CD4-positive, alpha-beta T cell treated with Interleukin-15 for 4 hours (primary cell): ENCODE measurements at regions not wholly inside any gene's neighbourhood (a gene's known extent, or its start where the extent isn't known, plus 50 kb on each side); places are given as distances from the start of the nearest gene placed in this dataset.

Source experiments
- DNase-seq: peaks from one replicate; pipeline ENCODE4 v3.0.0-alpha.2; 2020; ENCODE audit warnings: low spot score

DNA sequence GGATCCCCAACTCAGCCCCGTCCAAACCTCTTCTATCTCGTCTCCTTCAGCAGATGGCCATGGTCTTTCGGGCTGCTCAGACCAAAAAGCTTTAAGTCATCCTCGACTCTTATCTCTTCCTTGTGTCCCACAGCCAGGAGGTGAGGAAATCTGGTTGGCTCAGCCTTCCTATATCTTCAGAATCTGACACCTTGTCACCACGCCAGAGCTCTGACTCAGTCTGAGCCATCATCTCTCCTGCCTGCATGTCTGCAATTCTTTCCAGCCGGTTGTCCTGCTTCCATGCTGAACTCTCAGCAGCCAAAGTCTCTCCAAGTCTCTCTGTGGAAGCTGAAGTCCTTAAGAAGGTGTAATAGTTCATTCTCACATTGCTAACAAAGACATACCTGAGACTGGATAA, 419.3 kb upstream of the ADAMTS16 start:
- DNase-seq = no peak

DNA sequence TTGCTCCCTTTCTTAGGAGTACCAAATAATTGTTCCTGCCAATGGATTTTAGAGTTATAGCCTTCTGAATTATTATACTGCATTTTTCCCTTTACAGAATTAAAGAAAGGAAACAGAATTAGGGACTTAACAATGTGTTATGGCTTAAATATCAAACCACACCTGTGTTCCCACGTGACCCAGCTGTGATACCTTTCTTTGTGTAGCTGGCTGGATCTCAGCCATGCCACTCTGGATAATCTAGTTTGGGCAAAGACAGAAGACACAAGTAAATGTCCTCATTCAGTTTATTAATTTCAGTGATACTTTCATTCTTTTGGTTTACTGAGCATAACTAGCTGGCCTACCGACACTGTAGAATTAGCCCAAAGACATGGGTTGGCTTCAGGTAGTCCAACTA, 417.2 kb upstream of the ADAMTS16 start:
- DNase-seq = no peak

DNA sequence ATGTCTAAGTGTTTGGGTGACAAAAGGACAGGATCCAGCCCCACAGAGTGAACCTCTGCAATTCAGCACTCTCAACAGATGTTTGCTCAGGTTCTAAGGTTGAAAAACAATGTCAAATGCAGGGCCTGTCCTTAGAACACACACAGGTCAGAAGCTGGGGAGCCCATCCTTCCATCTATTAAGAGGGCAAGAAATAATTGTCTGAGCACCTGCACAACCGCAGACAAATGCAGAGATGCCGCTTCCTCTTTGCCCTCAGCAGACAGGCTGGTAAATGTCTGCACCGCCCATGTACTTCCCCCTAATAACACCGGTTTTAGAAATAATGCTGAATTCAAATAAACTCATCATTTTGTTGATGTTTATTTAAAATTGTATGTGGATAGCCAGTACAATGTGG, 414.5 kb upstream of the ADAMTS16 start:
- no peak for DNase-seq

DNA sequence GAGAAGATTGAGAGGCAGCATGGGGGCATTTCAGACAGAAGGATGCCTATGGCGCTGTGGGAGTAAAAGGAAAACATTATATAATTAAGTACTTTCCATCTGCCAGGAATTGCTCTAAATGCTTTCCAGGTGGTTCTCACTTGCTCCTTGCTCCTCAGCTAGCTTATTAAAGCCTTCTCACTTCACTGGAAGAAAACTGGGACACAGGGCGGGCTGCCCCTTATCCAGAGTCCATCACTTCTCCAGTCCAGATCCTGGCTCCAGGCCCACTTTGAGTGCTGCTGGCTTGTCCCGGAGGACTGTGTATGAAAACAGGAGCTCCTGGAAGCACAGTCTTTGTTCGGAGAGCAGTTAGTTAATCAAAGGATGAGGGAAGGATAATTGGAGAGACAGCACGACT, 409.9 kb upstream of the ADAMTS16 start:
- DNase-seq = no peak

DNA sequence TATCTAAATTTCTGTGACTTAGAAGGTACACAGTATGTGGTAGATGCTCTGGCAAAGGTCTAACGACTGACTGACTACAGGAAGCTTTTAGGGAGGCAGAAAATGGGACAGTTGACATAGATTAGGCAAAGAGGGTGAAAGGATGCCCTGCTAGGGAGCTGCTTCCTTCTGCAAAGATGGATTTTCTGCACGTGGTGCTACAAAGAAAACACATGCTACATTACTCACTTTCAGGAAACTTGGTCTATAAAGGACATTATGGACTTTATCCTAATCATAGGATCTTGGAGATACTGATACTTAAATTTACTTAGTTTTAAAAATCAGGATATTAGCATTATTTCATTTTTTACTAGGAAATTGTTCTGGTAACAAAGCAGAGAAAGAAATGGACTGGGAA, 405.8 kb upstream of the ADAMTS16 start:
- no peak for DNase-seq

DNA sequence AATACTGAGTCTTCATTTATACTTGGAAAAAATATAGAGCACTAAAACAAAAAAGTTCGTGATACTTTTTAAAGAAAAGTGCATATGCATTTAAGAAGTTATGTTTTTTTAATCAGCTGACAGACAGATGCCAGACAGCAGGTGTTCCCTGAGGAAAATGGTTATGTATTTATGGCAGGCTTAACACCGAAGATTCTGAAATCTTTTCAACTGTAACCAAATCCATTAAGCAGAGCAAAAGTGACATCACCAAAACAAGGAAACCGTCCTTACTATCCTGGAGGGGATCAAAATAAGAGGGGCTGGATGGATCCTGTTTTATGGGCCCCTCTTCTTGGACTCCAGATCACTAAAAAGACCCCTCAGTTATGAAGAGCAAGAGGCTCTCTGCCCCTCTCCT, 404.9 kb upstream of the ADAMTS16 start:
- no peak for DNase-seq

DNA sequence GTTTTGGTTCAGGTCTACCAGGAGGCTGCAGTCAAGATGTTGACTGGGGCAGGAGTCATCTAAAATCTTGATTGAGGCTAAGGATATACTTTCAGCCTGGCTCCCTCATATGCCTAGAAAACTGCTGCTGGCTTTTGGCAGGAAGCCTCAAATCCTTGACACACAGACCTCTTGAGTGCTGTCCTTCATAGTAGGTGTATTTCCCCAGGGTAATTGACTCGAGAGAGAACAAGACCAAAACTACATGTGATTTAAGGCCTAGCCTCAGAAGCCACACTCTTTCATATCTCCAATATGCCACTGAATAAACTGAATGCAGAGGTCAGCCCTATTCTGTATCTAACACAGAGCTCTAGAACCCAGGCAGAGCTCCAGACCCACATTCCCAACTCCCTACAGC, 402.3 kb upstream of the ADAMTS16 start:
- no peak for DNase-seq

DNA sequence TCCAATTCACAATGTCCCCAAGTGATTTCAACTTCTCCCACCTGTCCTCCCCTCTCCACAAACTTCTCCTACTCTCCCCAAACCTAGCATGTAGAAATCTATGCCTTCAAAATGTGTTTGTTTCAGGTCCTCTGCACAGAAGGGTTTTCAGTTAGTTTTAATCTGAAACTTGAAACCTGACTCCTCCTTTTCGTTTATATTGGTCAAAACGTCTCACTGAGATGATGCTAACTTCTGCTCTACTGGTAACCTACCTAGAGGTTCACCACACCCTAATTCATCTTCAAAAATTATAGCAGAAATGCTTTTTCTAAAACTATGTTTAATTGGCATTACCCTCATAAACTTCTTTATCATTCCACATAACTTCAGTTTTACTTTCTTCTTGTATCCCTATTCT, 401.8 kb upstream of the ADAMTS16 start:
- DNase-seq = no peak

DNA sequence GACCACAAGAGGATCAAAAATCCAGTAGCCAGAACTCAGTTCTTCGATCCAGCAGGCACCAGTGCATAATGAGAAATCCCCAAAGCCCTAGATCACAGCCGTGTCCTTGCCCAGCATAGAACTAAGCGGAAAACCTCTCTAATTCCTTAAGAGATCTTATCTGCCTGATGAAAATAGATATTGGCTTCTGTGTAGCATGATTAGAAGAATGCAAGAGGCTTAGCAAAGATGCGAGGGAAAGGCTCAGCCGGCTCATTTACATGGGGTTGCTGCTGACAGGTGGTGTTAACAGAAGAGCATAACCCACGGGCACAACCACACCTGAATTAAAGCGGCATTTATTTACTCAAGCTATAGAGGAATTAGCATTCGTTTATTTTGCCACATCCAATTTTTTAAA, 400.0 kb upstream of the ADAMTS16 start:
- no peak for DNase-seq

DNA sequence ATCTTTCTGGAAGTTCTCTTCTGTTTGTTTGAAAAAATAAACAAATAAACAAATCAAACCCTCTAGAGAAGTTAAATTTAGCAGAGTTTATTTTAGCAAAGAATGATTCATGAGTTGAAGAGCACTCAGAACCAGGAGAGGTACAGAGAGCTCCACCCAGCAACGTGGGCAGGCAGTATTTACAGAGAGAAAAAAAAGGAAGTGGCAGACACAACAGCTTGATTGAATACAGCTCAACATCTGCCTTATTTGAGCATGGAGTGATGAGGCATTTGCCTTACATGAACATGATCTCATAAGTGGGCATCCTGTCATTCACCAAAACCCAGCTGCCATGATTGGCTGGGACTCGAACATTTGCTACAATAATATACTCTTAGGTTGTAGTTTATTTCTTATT, 381.6 kb upstream of the ADAMTS16 start:
- DNase-seq = no peak

DNA sequence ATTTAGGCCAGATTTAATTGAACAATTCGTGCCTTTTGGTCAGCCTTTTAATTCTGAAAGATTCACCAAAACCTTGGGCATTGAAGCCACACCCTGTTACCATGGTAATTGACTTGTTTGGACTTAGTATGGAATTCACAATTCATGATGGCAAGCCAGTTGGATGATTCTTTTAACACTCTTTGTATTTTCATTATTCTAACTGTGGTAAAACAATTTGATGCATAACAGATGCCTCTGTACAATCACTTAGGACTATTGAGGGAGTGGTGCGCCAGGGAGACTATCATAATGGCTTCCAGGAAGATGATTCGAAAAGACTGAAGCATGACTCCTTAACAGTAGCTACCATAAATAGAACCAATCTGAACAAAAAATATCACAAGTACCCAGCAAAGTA, 381.1 kb upstream of the ADAMTS16 start:
- DNase-seq = no peak

DNA sequence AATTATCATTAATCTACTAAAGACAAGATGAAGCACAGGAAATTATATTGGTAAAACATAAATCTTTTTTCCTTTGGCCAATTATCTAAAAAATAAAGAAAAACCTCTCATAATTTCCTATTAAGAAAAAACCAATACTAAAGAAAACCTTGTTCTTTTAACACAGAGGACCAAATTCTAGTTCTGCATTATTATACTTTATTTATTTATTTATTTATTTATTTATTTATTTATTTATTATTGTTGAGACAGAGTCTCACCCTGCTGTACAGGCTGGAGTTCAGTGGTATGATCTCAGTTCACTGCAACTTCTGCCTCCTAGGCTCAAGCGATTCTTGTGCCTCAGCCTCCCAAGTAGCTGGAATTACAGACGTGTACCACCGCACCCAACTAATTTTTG, 377.8 kb upstream of the ADAMTS16 start:
- DNase-seq = no peak

DNA sequence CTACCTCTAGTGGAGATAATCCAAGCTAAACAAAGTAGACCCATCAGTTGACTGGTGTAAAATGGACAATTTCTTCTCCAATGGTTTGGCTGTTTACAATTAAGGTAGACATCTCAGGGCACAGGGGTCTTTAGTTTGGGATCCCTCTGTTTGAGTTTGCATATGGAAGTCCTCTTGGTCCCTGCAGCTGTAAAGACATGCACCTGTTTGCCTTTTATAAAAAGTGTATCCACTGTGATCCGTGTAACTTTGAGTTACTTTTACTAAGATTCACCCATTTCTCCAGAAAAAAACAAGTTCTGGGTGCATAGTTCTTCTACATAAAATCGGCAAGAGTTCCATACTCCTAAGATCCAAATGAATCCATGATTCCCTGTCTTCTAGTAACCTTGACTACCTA, 374.7 kb upstream of the ADAMTS16 start:
- no peak for DNase-seq

DNA sequence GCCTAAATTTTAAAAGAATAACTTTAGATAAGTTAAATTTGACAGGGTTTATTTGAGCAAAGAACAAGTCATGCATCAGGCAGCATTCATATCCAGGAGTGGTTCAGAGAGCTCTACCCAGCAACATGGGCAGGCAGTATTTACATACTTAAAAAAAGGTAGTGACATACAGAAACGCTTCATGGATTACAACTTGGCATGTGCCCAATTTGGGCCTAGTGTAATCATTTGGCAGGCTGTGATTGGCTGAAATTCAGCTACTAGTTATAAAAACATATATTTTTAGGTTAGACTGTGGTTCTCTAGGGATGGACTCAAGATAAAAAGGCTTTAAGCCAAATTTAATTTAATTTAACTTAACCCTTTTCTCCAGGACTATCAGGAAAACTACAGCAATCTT, 374.0 kb upstream of the ADAMTS16 start:
- DNase-seq = no peak

DNA sequence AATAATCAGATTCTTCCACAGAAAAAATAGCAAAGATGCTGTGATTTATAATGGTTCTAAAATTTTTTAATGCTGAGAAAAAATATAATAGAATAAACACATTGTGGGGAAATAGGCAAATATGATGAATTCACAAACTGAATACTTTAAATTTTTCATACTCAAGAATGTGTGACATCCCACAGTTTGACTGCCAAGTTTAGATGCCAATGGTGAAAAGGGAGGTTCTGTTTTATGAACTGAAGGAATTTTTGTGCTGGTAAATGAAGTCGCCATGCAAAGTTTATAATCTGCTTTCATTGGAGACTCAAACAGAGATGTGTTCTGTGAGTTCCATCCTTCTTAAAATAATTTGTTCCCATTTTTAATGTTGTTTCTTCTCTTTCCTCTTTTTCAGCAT, 367.5 kb upstream of the ADAMTS16 start:
- no peak for DNase-seq

DNA sequence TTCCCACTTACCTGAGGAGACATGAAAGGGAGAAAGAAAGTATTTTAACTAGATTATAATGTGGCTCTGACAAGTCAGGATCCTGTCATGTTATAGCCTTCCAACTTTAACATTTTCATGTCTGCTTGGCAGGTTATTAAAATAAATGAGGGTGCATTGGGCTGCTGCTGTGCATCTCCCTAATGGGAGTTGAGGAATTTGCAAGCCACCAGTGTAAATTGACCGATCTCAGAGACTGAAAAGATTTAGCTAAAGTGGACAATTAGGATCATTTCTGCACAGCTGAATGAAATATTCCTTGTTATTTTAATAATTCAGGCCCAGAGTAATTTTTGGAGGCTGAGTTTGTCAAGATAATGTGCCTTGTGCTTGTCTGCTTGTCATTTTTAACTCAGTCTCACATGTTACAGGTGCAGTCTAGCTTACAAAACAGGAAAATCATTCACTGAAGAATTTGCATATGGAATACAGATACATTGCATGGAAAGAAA, 366.3 kb upstream of the ADAMTS16 start:
- DNase-seq = no peak

DNA sequence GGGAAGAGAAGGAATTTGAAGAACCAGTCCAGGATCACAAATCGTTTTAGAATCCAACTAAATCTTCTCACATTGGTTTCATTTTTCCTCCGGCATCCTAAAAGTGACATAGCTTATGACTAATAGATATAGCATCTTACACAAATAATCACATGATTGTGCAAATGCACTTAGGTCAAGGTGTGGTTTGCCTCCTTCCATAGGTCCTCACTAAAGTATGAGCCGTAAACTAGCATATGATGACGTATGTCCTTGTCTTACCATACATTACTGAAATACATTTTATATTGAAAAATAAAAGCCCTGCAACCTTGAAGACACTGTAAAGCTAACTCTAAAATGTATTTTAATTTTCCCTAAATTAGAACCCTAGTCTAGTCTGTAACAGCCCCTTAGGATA, 362.7 kb upstream of the ADAMTS16 start:
- no peak for DNase-seq

DNA sequence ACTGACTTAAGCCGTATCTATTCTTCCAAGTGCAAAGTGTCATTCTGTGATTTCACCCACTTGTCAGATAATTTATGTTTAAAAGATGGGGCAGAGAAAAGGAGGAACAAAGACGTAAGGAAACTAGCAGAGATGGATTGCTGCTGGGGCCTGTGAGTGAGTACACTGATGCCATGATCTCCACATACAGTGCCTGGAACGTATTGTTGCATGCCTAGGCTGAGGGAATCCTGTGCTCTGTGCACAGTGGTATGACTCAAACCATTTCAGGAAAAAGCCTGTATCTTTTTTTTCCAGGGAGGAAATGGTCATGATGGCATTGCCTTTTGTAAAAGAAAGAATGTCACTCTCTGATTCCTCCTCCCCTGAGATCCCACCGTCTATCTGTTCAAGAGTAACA, 359.5 kb upstream of the ADAMTS16 start:
- DNase-seq = no peak

DNA sequence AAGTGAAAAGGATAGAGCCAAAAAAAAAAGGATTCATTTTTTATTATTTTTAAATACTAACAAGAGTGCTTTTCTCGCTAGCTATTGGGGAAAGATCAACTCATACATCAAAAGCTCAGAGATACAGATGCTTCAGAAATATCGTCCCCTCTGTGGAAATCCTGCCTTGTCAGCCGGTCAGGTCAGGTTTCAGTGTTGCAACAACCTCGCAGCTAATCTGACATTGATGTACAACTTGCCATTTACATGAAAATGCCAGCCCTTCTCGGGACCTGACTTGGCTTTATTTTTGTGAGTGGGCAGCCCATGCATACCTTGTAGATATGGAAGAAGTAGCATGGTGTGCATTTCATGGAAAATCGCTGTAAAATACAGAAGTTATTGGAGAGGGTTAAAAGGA, 358.8 kb upstream of the ADAMTS16 start:
- DNase-seq = no peak

DNA sequence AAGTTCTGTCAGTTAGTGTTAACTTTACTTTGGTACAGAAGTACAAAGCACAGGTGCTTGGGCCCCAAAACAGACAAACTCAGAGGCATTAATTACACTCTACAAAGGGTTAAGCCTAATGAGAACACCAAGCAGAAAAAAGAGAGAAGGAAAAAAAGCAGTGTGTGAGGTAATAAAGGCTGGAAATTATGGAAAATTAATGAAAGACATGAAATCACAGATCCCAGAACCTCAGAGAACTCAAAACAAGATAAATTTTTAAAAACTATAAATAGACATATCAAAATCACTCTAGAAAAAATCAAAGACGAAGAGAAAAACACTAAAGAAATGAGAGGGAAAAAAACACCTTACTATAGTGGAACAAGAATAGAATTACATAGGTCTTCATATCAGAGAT, 354.2 kb upstream of the ADAMTS16 start:
- no peak for DNase-seq

DNA sequence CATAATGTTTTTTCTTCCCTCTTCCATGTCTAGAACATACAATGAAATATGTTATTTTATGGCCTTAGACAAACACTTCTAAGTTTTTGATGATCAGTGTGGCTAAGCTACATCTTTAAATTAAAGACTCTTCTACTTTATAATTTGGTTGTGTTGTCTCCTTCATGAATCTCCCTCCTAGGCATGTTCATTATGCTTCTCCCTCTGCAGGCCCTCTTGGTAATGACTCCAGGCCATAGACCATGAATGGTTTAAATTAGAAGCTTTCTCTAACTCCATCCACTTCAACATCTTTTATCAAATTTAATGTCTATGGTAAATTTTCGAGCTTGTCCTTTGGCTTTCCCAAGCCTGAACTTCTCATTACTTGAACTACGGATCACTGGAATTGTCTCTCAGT, 342.7 kb upstream of the ADAMTS16 start:
- no peak for DNase-seq

DNA sequence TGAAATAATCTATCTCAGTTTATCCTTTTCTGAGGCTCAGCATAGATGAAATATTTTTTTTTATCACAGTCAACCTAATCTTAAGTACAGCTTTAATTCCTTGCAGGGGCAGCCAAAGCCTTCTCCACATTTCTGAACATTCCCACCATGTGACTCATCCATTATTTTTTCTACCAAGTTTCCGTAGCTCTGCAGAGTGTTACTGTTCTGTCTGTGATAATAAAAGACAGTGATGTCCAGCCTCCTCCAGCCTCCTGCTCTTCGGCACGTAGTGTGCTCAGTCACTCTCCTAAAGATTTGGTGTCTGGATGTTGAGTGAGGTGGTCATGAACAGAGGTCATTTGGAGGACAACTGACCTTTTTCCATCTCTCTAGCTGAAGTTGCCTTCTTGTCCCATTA, 338.1 kb upstream of the ADAMTS16 start:
- no peak for DNase-seq

DNA sequence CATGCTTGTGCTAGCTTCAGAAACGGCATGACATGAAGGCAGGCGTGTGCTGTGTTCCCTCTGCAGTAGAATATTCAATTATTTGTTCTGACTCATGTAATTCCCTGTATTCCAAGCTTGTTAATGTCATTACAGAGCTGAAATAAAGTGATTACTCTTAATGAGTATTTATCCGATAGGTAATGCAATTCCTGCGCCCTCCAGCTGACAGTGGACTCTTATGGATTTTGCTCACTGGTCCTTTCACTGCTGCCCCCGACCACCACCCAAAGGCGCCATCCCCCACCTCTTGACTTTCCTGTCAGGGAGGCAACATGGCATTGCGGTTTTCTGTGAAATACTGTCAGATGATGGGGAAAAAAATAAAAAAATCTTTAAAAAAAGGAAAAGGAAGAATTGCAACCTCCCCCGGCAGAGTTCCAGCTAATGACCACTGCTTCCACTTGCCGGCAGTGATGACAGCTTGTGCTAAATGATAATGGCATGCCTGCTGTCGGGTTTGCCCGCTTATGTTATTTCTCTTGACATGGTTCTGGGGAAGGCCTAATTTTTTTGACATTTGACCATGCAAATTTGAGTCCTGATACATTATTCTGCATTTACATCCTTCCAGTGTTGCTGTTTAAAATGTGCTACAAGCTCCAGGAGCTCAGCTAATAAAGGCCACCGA, 335.3 kb upstream of the ADAMTS16 start:
- DNase-seq = no peak

DNA sequence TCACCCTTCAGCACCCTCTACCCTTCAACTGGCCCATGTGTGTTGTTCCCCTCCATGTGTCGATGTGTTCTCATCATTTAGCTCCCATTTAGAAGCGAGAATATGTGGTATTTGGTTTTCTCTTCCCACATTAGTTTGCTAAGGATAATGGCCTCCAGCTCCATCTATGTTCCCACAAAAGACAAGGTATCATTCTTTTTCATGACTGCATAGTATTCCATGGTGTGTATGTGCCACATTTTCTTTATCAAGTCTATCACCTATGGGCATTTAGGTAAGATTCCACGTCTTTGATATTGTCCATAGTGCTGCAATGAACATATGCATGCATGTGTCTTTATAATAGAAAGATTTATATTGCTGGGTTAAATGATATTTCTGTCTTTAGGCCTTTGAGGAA, 325.1 kb upstream of the ADAMTS16 start:
- no peak for DNase-seq

DNA sequence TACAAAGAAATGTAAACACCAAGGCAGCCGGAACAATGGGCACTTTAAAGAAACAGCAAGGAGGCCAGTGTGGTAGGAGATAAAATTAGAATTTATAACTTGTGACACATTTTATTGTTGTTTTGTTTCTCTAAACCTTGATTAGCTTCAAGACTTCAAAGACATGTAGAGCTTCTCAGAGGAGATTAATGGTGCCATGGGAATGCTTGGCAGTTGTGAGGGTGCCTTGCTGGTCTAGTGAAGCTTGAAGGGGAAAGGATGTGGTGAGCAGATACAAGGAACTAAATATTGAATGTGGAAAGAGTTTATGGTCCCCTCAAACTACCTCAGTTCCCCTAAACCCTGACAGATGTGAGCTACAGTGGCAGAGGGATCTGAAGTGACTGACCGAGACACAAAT, 322.4 kb upstream of the ADAMTS16 start:
- DNase-seq = no peak
